ENCODE measurements at regions not wholly inside any gene's neighbourhood (a gene's known extent, or its start where the extent isn't known, plus 50 kb on each side); places are given as distances from the start of the nearest gene placed in this dataset.

GRCh38 chr17:70258465-70258864 is 89.1 kb downstream of the KCNJ2 start:
- no peak for TF ChIP-seq CTCF (IDR thresholded peaks at IDR 0.05)
- TF ChIP-seq POLR2A (IDR thresholded peaks at IDR 0.05): no peak
- no peak for TF ChIP-seq POLR2AphosphoS5 (IDR thresholded peaks at IDR 0.05; ENCODE audit: insufficient read depth in 1 of 2, low read depth in 1 of 2)

Data from vagina (tissue), 2 donors.